NCI-H446 (cell line): ENCODE measurements at regions not wholly inside any gene's neighbourhood (a gene's known extent, or its start where the extent isn't known, plus 50 kb on each side); places are given as distances from the start of the nearest gene placed in this dataset.

Source experiments
- DNase-seq, 2 experiments: peaks; one replicate each; lab custom pipeline; 2025; lab: John Stamatoyannopoulos, UW

GRCh38 chr22:27388090-27388600, 413.4 kb downstream of the MN1 start:
- DNase-seq: no peak

GRCh38 chr22:27389727-27390075, 411.9 kb downstream of the MN1 start:
- DNase-seq: no peak

DNA sequence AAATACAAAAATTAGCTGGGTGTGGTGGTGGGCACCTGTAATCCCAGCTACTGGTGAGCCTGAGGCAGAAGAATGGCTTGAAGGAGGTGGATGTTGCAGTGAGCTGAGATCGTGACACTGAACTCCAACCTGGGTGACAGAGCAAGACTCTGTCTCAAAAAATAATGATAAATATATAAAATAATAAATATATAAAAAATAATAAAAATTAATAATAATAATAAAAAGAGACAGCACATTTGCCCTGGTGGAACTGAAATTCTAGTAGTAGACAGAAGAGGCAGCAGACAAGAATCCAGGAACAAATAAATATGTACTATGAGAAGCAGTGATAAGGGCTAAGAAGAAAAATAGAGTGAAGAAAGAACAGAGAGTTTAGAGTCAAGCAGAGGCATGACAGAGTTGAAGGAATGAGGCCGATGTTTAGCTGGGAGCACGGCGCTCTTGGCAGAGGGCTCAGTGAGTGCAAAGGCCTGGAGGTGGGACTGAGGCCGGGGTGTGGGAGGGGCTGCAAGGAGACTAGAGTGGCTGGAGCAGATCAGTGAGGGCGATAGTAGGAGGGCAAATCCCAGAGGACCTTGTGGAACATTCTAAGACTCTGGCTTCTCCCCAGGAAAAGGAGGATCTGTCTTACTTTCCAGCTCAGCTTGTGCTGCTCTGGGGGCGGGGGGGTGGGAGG, 410.3 kb downstream of the MN1 start:
- no peak for DNase-seq

DNA sequence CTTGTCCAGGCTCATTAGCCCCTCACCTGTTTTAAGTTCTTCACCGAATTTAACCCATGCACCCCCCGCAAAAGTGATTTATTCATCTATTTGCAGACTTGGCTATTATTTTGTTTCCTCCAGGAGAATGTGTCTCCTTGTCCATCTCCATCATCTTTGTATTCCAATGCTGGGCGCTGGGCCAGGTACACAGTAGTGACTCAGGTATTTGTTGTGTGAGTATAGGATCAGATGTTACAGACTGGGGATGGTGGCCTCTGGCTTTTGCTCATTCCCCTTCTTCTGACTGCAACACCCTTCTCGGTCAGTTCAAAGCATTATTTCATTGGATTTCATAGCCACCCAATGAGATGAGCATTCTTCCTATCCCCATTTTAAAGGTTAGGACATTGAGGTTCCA, 408.2 kb downstream of the MN1 start:
- DNase-seq: no peak

DNA sequence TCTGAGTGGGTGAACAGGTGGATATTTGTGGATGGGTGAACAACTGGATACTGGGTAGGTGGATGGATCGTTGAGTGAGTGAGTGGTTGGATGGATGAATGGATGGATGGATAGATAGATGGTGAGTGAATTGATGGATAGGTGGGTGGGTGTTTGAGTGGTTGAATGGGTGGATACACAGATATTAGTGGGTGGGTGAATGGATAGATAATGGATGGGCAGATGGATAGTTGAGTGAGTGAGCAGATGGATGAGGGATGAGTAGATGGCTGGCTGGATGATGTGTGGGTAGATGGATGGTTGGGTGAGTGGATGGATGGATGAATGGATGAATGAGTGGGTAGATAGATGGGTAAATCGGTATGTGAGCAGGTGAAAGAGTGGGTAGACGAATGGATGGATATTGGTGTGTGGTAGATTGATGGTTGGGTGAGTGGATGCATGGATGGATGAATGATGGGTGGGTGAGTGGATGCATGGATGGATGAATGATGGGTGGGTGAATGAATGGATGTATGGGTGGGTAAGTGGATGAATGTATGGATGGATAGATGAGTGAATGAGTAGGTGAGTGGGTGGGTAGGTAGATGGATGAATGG, 406.7 kb downstream of the MN1 start:
- no peak for DNase-seq

GRCh38 chr22:27397036-27397953, 404.3 kb downstream of the MN1 start:
- DNase-seq: no peak

GRCh38 chr22:27397954-27398342, 403.6 kb downstream of the MN1 start:
- DNase-seq: no peak

- DNase-seq: no peak
Measured at GRCh38 chr22:27399161-27399560, 402.4 kb downstream of the MN1 start.

DNA sequence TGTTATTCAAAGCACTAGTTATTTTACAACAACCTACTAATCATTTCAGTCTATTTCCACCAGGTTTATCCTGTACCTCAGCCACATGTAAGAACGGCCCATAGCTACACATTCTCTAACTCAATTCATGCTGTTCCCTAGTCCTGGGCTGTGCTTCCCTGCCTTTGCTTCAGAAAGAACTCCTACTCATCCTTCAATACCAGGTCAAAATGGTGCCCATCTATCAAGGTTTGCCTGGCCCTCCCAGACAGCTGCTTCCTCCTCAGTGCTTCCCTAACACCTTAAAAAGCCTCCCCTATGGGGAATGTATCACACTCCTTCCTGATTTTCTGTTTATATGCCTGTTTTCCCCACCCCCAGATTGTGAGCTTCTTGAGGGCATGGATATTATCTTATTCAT, 400.7 kb downstream of the MN1 start:
- no peak for DNase-seq

DNA sequence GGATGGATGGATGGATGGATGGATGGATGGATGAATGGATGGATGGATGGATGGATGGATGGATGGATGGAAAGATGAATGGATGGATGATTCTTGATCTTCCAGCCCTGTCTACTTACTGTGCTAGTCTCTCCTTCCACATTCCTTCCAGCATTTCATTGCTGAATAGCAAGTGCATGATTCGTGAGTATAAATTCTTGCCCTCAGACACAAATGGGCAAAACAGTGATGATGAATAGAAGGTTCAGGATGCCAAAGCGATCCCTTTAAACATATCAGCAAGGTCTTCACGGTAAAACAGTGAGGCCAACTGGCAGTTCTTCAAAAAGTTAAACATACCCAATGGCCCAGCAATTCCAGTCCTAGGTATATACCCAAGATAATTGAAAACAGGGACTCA, 400.2 kb downstream of the MN1 start:
- no peak for DNase-seq

- DNase-seq: no peak
Measured at GRCh38 chr22:27404441-27404840, 397.1 kb downstream of the MN1 start.

GRCh38 chr22:27405672-27406388, 395.7 kb downstream of the MN1 start:
- peak; percentile 15 to 50 for DNase-seq

DNA sequence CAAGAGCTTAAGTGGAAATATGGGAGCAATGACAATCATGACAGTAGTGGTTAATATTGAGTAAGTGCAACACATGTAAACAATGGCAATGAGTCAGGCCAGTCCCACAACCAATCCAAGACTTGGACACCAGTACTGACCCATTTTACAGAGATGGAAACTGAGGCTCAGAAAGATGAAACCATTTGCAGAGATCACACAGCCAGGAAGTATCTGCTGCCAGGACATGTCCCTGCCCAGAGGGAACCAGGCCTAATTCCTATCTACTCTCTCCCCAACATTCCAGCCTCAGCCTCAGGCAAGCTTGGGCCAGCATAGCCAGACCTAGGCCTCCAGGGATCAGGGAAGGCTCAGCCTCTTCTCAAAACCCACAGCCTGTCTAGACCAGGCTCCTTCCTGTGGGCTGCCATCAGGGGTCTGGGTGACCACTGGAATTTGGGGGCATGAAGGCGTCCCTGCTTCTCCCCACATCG, 395.1 kb downstream of the MN1 start:
- no peak for DNase-seq

DNA sequence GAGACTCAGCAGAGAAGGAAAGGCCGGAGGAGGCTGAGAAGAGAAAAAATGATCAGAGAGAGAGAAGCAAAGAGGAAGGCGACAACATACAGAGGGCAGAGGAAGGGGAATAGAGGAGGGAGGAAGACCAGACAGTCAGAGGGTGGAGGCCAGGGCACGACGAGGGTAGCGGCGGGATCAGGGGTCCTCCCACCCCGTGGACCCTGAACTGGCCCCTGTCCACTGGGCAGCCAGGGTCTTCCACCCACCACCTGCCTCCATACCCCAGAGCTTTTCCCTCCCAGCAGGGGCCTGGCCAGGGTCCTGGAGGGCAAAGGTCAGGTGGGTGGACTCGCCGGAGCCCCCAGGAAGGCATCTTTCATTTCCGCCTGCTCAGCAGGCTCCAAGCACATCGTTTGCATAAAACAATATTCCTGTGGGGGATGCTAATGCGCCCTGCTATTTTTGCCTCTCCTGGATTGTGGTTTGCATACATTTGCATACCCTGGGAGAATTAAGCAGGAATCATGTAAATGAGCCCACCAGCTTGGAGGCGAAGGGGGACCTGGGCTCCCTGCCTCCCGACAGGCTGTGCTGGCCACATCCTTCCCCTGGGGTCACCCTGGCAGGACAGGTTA, 394.1 kb downstream of the MN1 start:
- DNase-seq: no peak

- DNase-seq: no peak
Measured at GRCh38 chr22:27408068-27408467, 393.5 kb downstream of the MN1 start.

DNA sequence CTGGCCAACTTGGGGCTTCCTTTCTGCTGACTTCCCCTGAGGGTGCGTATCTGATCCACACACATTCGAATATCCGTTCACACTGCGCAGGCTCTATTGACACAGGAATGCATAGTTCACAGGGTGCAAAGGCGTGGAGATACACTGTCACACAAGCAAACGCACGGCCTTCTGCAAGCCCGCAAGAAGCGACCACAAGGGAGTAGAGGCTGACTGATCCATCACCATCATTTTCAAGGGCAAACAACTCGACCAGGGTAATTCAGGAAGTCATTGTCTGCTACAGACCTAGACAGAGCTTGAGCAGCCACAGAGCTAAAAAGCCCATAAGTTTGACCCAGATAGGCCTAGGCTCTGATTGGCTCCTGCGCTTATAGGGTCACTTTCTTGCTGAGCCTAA, 392.3 kb downstream of the MN1 start:
- DNase-seq: no peak

- peak in 1 of 2 experiments; percentile 53 for DNase-seq
Measured at GRCh38 chr22:27412866-27413445, 388.6 kb downstream of the MN1 start.

DNA sequence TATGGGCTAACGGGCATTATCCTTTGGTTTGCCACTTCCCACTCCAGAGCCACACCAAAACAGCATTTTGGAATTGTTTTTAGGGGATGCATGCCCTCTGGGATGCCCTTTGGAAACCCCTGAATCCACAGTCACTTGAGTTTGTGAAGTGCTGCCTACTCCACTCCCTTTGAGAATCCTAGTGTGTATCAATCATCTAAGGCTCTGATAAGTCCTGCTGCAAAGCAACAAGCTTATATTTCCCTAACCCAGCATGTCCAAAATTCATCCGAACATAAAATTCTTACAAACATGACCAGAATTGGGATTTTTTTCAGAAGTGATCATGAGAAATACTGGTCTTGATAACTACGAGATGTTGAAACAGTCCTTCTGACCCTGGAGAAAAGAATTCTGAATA, 387.9 kb downstream of the MN1 start:
- no peak for DNase-seq

DNA sequence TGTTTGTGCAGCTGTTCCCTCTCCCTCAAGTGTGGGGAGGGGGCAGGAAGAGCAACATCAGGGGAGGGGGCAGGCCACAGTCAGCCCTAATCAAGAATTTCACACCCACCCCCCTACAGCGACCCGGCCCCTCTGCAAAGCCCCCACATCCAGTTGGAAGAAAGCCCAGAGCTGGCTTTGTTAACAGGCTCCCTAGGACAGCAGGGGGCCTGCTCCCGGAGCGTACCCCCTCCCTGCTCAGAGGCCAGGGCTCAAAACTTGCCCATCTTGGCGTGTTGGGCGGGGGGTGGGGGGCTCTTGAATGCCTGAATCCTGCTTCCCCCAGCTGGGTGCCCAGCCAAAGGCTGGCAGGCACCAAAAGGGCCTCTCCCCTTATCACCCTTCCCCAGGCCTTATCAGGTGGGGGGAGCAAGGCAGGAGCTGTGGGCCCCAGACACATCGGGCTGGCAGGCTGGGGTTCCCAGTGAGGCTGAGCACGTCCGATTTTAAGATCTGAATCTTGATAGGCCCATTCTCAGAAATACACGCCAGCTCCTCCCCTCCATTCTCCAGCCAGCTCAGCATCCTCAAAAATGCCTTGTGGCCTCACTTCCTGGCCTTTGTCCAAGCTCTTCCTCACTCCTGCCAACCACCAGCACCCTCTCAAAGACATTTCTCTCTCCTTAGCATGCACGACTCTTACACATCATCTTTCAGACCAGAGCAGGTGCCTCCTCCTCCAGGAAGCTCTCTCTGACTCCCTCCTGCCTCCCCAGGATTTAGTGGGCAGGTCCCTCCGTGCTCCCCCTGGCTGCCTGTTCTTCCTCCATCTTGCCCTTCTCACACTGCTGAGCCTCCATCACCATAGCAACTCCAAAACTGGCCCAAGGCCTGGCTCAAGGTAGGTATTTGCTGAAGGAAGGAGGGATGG, 384.8 kb downstream of the MN1 start:
- DNase-seq: peak; percentile 67 to 68

DNA sequence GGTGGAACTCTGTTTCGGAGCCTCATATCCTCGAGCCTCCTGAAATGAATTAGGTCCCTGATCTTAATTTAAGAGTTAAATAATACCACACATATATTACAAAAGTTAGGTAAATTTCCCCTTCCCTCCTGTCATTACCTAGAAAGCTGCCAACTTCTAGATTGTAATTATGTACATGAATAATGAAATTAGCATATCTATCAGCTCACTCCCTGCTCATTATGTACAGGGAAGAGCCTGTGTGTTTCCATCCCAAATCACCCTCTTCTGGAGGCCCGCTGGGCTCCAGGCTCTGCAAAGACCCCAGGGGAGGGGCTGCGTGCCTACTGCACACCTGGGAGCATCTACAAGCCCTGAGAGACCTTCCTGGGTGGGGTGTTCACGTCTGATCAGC, 384.1 kb downstream of the MN1 start:
- no peak for DNase-seq
